CD4-positive, alpha-beta T cell (primary cell): ENCODE measurements at regions not wholly inside any gene's neighbourhood (a gene's known extent, or its start where the extent isn't known, plus 50 kb on each side); places are given as distances from the start of the nearest gene placed in this dataset.

Source experiments
- ATAC-seq: fragments of 200-7000 bp; cut with Tn5 transposase; one replicate; pipeline ENCODE4 v1.10.0; 2022; ENCODE audit warnings: mild to moderate bottlenecking; ENCODE audit not compliant: poor library complexity
- CTCF ChIA-PET: fragments of 350-600 bp; sonication (Branson Sonifier 250); formaldehyde crosslinking; loops from one replicate; lab custom pipeline; 2021; ENCODE audit warnings: antibody characterized with exemption, inconsistent platforms; lab: Charles Lee
- POLR2A ChIA-PET: fragments of 350-600 bp; sonication (Branson Sonifier 250); formaldehyde crosslinking; loops from one replicate; lab custom pipeline; 2021; ENCODE audit warnings: antibody characterized with exemption, inconsistent platforms; lab: Charles Lee
- DNase-seq, 14 experiments: peaks; one replicate each; pipeline ENCODE4 v3.0.0-alpha.2; 2013 to 2020; ENCODE audit warnings: mixed read lengths in 2 of 14
- H3K27ac ChIP-seq, 2 donors: one replicate each; pipeline versions ENCODE4 v1.5.1 to v1.7.0; 2013; ENCODE audit warnings: low read length in 2 of 2, low read depth in 1 of 2, mild to moderate bottlenecking in 1 of 2
- H3K27me3 ChIP-seq, 2 experiments: 1 replicate in 1 of 2; 2 replicates in 1 of 2; pipeline versions ENCODE4 v1.6.1 to v1.7.0; 2013; ENCODE audit warnings: low read length in 2 of 2, control low read depth in 1 of 2, mild to moderate bottlenecking in 1 of 2, moderate library complexity in 1 of 2; ENCODE audit not compliant: insufficient read depth in 2 of 2, control insufficient read depth in 1 of 2
- H3K36me3 ChIP-seq: one replicate; pipeline ENCODE4 v1.6.1; 2013; ENCODE audit warnings: low read length, control low read depth; ENCODE audit not compliant: insufficient read depth
- H3K4me1 ChIP-seq: one replicate; pipeline ENCODE4 v1.6.1; 2013; ENCODE audit warnings: low read length, control low read depth; ENCODE audit not compliant: insufficient read depth
- H3K4me3 ChIP-seq: one replicate; pipeline ENCODE4 v1.5.1; 2013; ENCODE audit warnings: mild to moderate bottlenecking, low read length, moderate library complexity
- H3K9me3 ChIP-seq, 2 experiments: 1 replicate in 1 of 2; 2 replicates in 1 of 2; pipeline versions ENCODE4 v1.6.1 to v1.7.0; 2013; ENCODE audit warnings: low read length in 2 of 2, mild to moderate bottlenecking in 2 of 2, control low read depth in 1 of 2, moderate library complexity in 1 of 2; ENCODE audit not compliant: control insufficient read depth in 1 of 2, insufficient read depth in 1 of 2
- H3K27ac Mint-ChIP-seq: one replicate; pipeline ENCODE4 v1.8.0; 2020; ENCODE audit warnings: mixed read lengths
- H3K27me3 Mint-ChIP-seq: one replicate; pipeline ENCODE4 v1.8.0; 2021; ENCODE audit warnings: mixed read lengths
- H3K36me3 Mint-ChIP-seq: one replicate; pipeline ENCODE4 v1.8.0; 2021; ENCODE audit warnings: low read depth, mixed read lengths
- H3K4me1 Mint-ChIP-seq: one replicate; pipeline ENCODE4 v1.8.0; 2021; ENCODE audit warnings: low read depth, mixed read lengths
- H3K4me3 Mint-ChIP-seq: one replicate; pipeline ENCODE4 v1.8.0; 2020; ENCODE audit warnings: mild to moderate bottlenecking, mixed read lengths
- H3K9me3 Mint-ChIP-seq: one replicate; pipeline ENCODE4 v1.8.0; 2020; ENCODE audit warnings: mixed read lengths
- intact Hi-C, 2 experiments: fragments of 100-400 bp; cut with DNase I in 1 of 2; cut with micrococcal nuclease in 1 of 2; formaldehyde crosslinking; loops; one replicate each; pipeline versions ENCODE4 v1.15.1 to v1.9.0; 2023 to 2025; cut with DNase I, micrococcal nuclease
- TF ChIP-seq, protein P1 (sequence below): fragments of 200-600 bp; IDR thresholded peaks from one replicate; pipeline ENCODE4 v1.8.0; 2022; ENCODE audit warnings: antibody characterized with exemption, mild to moderate bottlenecking

DNA sequence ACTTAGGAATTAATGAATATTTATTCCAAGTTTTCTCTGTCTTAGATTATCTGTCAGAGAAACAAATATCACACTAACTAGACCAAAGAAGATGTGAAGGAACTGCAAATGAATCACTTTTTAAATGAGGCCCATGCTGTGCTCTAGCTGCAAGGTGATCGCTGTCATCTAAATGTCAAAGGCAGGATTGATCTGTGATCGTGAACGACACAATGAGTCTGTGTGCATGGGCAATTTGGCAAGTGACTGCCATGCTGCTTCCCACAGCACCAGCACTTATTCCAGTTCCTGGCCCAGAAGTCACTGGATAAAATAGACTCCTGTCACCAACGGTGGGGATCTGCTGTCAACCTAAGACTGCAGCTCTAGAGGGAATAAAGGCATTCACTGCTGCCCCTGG, 141.2 kb downstream of the TRIM36 start:
- H3K36me3 Mint-ChIP-seq = no peaks in the 10 kb centered on the region
- H3K27ac Mint-ChIP-seq = no peak overlapping the region
- Histone ChIP-seq H3K9me3 (no peaks in the 10 kb centered on the region), H3K36me3 (no peaks in the 10 kb centered on the region), H3K27me3 (peaks cover 0 to 2% of the 10 kb centered on the region in 2 experiments), H3K27ac (no peak overlapping the region), H3K4me1 (no peaks in the 10 kb centered on the region), H3K4me3 (no peak overlapping the region)
- TF ChIP-seq, protein P1, sequence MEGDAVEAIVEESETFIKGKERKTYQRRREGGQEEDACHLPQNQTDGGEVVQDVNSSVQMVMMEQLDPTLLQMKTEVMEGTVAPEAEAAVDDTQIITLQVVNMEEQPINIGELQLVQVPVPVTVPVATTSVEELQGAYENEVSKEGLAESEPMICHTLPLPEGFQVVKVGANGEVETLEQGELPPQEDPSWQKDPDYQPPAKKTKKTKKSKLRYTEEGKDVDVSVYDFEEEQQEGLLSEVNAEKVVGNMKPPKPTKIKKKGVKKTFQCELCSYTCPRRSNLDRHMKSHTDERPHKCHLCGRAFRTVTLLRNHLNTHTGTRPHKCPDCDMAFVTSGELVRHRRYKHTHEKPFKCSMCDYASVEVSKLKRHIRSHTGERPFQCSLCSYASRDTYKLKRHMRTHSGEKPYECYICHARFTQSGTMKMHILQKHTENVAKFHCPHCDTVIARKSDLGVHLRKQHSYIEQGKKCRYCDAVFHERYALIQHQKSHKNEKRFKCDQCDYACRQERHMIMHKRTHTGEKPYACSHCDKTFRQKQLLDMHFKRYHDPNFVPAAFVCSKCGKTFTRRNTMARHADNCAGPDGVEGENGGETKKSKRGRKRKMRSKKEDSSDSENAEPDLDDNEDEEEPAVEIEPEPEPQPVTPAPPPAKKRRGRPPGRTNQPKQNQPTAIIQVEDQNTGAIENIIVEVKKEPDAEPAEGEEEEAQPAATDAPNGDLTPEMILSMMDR = no peak
- no peak for ATAC-seq
- intact Hi-C loops = no loop called here
- POLR2A ChIA-PET = no interaction called here
- peaks cover 5% of the 10 kb centered on the region for H3K9me3 Mint-ChIP-seq
- H3K4me3 Mint-ChIP-seq = no peak overlapping the region
- H3K27me3 Mint-ChIP-seq = peaks cover 4% of the 10 kb centered on the region
- CTCF ChIA-PET = no interaction called here
- no peak for DNase-seq
- H3K4me1 Mint-ChIP-seq = no peaks in the 10 kb centered on the region

DNA sequence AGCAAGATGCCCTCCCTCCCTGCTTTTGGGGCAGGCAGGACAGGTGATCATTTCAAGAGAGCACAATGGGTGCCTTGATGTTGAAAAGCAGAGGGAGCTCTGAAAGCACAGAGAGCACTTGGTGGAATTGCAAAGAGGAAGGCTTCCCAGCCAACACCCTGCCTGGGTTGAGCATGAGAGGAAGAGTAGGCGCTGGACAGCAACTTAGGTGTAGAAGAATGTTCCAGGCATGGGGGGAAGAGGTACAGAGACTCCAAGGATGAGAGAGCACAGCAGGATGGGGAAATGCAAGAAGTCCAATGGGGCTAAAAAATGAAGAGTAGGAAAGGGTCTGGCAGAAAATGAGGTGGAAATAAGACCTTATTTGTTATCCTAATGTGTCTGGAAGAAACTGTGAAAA, 144.8 kb downstream of the TRIM36 start:
- ChIA-PET CTCF (no interaction called here), POLR2A (no interaction called here)
- no peak overlapping the region for H3K4me3 ChIP-seq
- intact Hi-C loops = no loop called here
- H3K27me3 ChIP-seq = no peaks in the 10 kb centered on the region
- TF ChIP-seq, protein P1 = no peak
- Mint-ChIP-seq H3K9me3 (no peaks in the 10 kb centered on the region), H3K27me3 (peaks cover 4% of the 10 kb centered on the region), H3K27ac (no peak overlapping the region), H3K4me1 (no peaks in the 10 kb centered on the region), H3K4me3 (no peak overlapping the region), H3K36me3 (no peaks in the 10 kb centered on the region)
- ATAC-seq (no peak), DNase-seq (no peak)
- H3K4me1 ChIP-seq = no peaks in the 10 kb centered on the region
- H3K9me3 ChIP-seq = no peaks in the 10 kb centered on the region
- H3K27ac ChIP-seq = no peak overlapping the region
- no peaks in the 10 kb centered on the region for H3K36me3 ChIP-seq

DNA sequence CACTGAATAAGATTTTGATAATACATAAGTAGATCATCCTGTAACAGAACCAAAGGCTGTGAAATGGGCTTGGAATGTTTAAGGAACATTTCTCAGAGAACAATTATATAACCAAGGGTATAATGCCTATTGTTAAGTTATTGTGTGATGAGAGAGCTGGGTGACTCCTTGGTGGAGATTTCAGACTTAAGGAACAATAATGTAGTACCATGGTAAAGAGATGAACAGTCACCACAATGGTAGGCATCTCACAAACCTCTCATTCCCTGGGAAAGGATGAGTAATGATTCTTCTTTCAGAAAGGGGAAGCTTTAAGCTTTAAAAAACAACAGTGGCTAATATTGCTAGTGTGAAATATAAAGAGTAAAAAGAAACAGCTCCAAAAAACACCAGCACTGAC, 147.4 kb downstream of the TRIM36 start:
- H3K27ac ChIP-seq = no peak overlapping the region
- H3K27me3 Mint-ChIP-seq = peaks cover 4% of the 10 kb centered on the region
- no peak overlapping the region for H3K4me3 ChIP-seq
- no peaks in the 10 kb centered on the region for H3K9me3 ChIP-seq
- POLR2A ChIA-PET = no interaction called here
- no peak overlapping the region for H3K27ac Mint-ChIP-seq
- H3K27me3 ChIP-seq = no peaks in the 10 kb centered on the region
- intact Hi-C loops = no loop called here
- H3K4me3 Mint-ChIP-seq = no peak overlapping the region
- TF ChIP-seq, protein P1 = no peak
- H3K36me3 ChIP-seq = no peaks in the 10 kb centered on the region
- H3K9me3 Mint-ChIP-seq = no peaks in the 10 kb centered on the region
- CTCF ChIA-PET = no interaction called here
- no peaks in the 10 kb centered on the region for H3K4me1 Mint-ChIP-seq
- H3K4me1 ChIP-seq = no peaks in the 10 kb centered on the region
- ATAC-seq (no peak), DNase-seq (no peak)
- H3K36me3 Mint-ChIP-seq = no peaks in the 10 kb centered on the region
